ENCODE measurements at regions not wholly inside any gene's neighbourhood (a gene's known extent, or its start where the extent isn't known, plus 50 kb on each side); places are given as distances from the start of the nearest gene placed in this dataset.
A peak's percentile ranks its signal among the peaks of the same experiment; 100 is the strongest.
"Not testable (repeated sequence)": the region's sequence is repeated elsewhere in the genome, so short reads cannot be mapped to it uniquely, and the experiment has no call there.

GRCh38 chr17:43345515-43345914, 53.3 kb upstream of the ARL4D start:
- DNase-seq = not testable (repeated sequence)

GRCh38 chr17:43344685-43345084, 54.1 kb upstream of the ARL4D start:
- DNase-seq = no peak

- DNase-seq = no peak
These were observed 56.3 kb upstream of the ARL4D start for GRCh38 chr17:43342589-43342890.

- no peak for DNase-seq
These were observed 56.8 kb upstream of the ARL4D start for GRCh38 chr17:43341715-43342588.

- DNase-seq = peak; percentile 63
These were observed 59.8 kb upstream of the ARL4D start for GRCh38 chr17:43338886-43339516.

GRCh38 chr17:43337684-43338428, 60.9 kb upstream of the ARL4D start:
- DNase-seq = no peak

- DNase-seq = no peak
These were observed 63.9 kb upstream of the ARL4D start for GRCh38 chr17:43334738-43335402.

GRCh38 chr17:43333433-43333943, 65.3 kb upstream of the ARL4D start:
- no peak for DNase-seq

- no peak for DNase-seq
These were observed 66.6 kb upstream of the ARL4D start for GRCh38 chr17:43332230-43332629.

GRCh38 chr17:43330876-43331639, 67.7 kb upstream of the ARL4D start:
- DNase-seq = no peak

GRCh38 chr17:43329183-43329582, 69.6 kb upstream of the ARL4D start:
- no peak for DNase-seq

GRCh38 chr17:43328650-43329049, 70.1 kb upstream of the ARL4D start:
- DNase-seq = no peak

GRCh38 chr17:43327834-43328420, 70.9 kb upstream of the ARL4D start:
- DNase-seq = no peak

GRCh38 chr17:43327421-43327820, 71.4 kb upstream of the ARL4D start:
- DNase-seq = no peak

- no peak for DNase-seq
These were observed 72.1 kb upstream of the ARL4D start for GRCh38 chr17:43326490-43327275.

GRCh38 chr17:43324205-43324893, 74.4 kb upstream of the ARL4D start:
- DNase-seq = no peak

GRCh38 chr17:43319293-43320124, 79.3 kb upstream of the ARL4D start:
- no peak for DNase-seq

GRCh38 chr17:43316522-43317142, 82.2 kb upstream of the ARL4D start:
- no peak for DNase-seq
